HUES64 (cell line): ENCODE measurements at regions not wholly inside any gene's neighbourhood (a gene's known extent, or its start where the extent isn't known, plus 50 kb on each side); places are given as distances from the start of the nearest gene placed in this dataset.

Experiments
- H3K27ac ChIP-seq: 2 replicates; pipeline ENCODE4 v1.7.0; 2013; ENCODE audit warnings: low read depth, low read length, inconsistent platforms
- H3K27me3 ChIP-seq: 2 replicates; pipeline ENCODE4 v1.6.1; 2013; ENCODE audit warnings: mild to moderate bottlenecking, low read length; ENCODE audit not compliant: insufficient read depth
- H3K36me3 ChIP-seq: 2 replicates; pipeline ENCODE4 v1.6.1; 2013; ENCODE audit warnings: mild to moderate bottlenecking, low read length; ENCODE audit not compliant: insufficient read depth
- H3K4me1 ChIP-seq: 2 replicates; pipeline ENCODE4 v1.6.1; 2013; ENCODE audit warnings: mild to moderate bottlenecking, low read length, moderate library complexity; ENCODE audit not compliant: insufficient read depth
- H3K4me3 ChIP-seq: 2 replicates; pipeline ENCODE4 v1.5.1; 2013; ENCODE audit warnings: mild to moderate bottlenecking, low read length, moderate library complexity
- H3K9ac ChIP-seq: 2 replicates; pipeline ENCODE4 v1.6.1; 2013; ENCODE audit warnings: mild to moderate bottlenecking, low read depth, low read length
- H3K9me3 ChIP-seq: 2 replicates; pipeline ENCODE4 v1.6.1; 2013; ENCODE audit warnings: low read depth, low read length; ENCODE audit not compliant: insufficient read depth
- WGBS: fragments of 150-250, 120-280 bp; methylation state at CpG from one replicate; pipeline ENCODE4 v1.1.7; 2013; ENCODE audit warnings: missing lambda C conversion rate; 5-methylcytosine and 5-hydroxymethylcytosine counted together

GRCh38 chr3:87044846-87045245 lies 53.9 kb upstream of the VGLL3 start:
- H3K4me3 ChIP-seq: no peak overlapping the region
- 94% methylated on average over 2 of the region's 2 CpGs for WGBS
- no peak overlapping the region for H3K27ac ChIP-seq
- no peaks in the 10 kb centered on the region for H3K9me3 ChIP-seq
- H3K36me3 ChIP-seq: no peaks in the 10 kb centered on the region
- no peak overlapping the region for H3K9ac ChIP-seq
- H3K27me3 ChIP-seq: no peaks in the 10 kb centered on the region
- H3K4me1 ChIP-seq: no peaks in the 10 kb centered on the region

GRCh38 chr3:87044409-87044808 lies 53.5 kb upstream of the VGLL3 start:
- Histone ChIP-seq H3K27ac (no peak overlapping the region), H3K9me3 (no peaks in the 10 kb centered on the region), H3K4me1 (no peaks in the 10 kb centered on the region), H3K4me3 (no peak overlapping the region), H3K9ac (no peak overlapping the region), H3K27me3 (no peaks in the 10 kb centered on the region), H3K36me3 (no peaks in the 10 kb centered on the region)
- 100% methylated on average over 1 of the region's 1 CpG for WGBS

GRCh38 chr3:87041191-87041590 lies 50.2 kb upstream of the VGLL3 start:
- 100% methylated on average over 1 of the region's 3 CpGs for WGBS
- no peak overlapping the region for H3K27ac ChIP-seq

More at GRCh38 chr3:87041191-87041590, 50.2 kb upstream of the VGLL3 start:
- H3K4me3 ChIP-seq: no peak overlapping the region
- H3K4me1 ChIP-seq: no peaks in the 10 kb centered on the region
- H3K27me3 ChIP-seq: no peaks in the 10 kb centered on the region
- no peaks in the 10 kb centered on the region for H3K36me3 ChIP-seq
- no peak overlapping the region for H3K9ac ChIP-seq
- no peaks in the 10 kb centered on the region for H3K9me3 ChIP-seq
